H54 (cell line): ENCODE measurements at regions not wholly inside any gene's neighbourhood (a gene's known extent, or its start where the extent isn't known, plus 50 kb on each side); places are given as distances from the start of the nearest gene placed in this dataset.

Experiments used
- DNase-seq: peaks from one replicate; pipeline ENCODE4 v3.0.0; 2011; ENCODE audit warnings: low spot score, mixed read lengths; ENCODE audit not compliant: insufficient read length
- FAIRE-seq: peaks from 3 replicates; lab custom pipeline; 2011; peaks lifted over from hg19 to GRCh38; lab: Jason Lieb, UNC
- POLR2A ChIP-seq: IDR thresholded peaks from 2 replicates; pipeline ENCODE4 v1.6.1; 2011; ENCODE audit warnings: low read depth, mild to moderate bottlenecking, low read length

DNA sequence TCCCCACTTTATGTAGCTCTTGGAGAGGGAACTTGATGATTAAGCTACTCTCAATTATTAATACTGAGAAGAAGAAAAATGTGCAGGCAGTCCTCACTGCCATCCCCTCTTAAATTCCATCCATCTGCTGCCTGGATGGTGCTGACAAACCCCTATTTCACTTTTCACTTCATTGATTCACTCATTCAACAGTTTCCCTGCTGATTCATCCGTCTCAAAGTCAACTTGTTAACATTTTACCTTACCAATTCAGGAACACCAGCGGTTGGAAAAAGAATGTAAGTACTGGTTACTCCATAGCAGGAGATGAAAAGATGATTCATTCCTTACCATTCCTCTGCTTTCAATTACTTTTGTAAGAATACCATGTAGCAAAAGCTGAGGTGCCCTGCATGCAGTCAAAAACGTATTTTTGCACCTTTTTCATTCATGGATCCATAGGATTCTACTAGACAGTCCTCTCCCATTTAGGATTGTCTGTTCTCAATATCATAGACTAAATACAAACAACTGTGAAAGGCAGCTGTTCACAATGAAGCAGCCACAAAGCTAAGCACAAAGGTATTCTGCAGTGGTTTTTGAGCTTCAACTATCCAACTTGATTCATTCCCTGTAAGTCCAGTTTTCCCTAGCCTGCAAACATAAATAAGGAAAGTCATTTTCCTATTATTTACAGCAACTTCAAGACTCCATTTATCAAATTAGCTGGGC, 262.0 kb downstream of the MREG start:
- no peak for TF ChIP-seq POLR2A
- peak; percentile 20 for FAIRE-seq
- DNase-seq = peak; percentile 26

DNA sequence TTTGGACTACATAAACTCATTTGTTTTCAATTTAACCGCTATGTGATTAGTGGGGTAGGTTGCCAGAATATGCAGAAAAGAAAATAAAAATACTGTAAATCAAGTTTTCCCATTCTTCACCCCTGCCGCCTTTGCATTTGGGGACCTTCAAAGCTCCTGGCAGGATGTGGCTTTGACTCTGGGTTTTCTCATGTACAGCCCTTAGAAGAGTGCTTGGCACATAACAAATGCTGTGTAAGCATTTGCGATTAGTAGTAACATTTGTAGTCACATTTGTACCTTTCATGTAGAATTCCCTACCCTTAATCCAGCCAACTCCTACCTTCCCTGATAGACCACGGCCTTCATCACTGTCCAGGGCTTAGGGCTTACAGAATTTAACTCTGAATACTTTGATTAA, 262.6 kb downstream of the MREG start:
- no peak for FAIRE-seq

DNA sequence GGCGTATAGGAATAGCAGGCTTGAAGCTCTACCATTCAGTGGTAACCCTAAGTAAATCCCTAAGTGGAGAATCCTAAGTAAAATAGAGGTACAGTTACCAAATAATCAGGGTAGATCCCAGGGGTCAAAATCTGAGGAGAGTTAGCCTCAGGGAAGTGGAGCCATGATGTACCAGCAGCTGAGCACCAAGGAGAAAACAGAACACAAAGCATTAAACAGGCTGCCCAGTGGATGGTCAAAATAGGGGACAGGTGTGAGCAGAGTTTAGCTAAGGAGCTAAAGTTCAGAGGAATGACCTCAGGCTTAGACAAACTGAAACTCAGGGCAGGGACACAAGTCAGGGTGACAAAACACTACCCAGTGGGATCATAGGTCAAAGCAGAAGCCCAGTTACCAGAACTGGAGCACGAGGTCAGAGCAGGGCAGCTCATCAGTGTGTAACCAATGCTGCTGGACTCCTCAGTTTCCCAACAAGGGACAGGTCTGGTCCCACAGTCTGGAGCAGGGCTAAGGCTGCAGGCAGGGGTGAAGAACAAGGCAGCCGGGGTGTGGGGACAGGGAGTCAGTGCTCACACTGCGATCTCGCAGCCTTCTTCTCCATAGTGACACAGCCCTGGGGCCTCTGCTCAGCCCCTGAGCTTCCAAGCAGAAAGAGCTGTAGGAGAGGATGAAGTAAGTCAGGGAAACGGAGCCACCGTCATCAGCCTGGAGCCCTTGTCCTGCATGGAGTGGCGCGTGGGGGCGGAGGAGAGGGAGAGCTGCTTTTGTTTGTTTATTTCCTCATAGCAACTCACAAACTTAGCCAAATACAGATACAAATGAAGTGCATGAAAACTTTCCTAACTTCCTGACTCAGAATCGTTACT, 264.0 kb downstream of the MREG start:
- DNase-seq = no peak
- no peak for FAIRE-seq
- no peak for TF ChIP-seq POLR2A

More for the DNA sequence above, 262.6 kb downstream of the MREG start:
- no peak for DNase-seq
- no peak for TF ChIP-seq POLR2A

DNA sequence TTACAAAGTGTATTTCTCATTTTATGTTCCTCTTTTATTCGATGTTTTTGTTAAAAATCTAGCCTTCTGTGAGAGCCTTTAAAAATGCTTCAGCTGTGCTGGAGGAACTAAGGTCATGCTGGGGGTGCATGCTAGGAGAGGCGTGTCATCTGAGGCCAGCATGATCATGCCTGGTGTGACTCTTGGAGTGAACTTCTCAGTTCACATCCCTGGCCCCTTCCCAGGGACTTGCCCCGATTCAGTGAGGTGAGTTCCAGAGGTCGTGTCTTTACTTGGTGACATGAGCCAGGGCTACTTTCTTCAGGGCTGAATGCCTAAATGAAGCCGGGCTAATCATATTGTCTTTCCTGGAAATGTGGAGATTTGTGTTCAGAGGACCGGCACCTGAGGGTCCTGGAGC, 264.9 kb downstream of the MREG start:
- TF ChIP-seq POLR2A = no peak
- FAIRE-seq = no peak

DNA sequence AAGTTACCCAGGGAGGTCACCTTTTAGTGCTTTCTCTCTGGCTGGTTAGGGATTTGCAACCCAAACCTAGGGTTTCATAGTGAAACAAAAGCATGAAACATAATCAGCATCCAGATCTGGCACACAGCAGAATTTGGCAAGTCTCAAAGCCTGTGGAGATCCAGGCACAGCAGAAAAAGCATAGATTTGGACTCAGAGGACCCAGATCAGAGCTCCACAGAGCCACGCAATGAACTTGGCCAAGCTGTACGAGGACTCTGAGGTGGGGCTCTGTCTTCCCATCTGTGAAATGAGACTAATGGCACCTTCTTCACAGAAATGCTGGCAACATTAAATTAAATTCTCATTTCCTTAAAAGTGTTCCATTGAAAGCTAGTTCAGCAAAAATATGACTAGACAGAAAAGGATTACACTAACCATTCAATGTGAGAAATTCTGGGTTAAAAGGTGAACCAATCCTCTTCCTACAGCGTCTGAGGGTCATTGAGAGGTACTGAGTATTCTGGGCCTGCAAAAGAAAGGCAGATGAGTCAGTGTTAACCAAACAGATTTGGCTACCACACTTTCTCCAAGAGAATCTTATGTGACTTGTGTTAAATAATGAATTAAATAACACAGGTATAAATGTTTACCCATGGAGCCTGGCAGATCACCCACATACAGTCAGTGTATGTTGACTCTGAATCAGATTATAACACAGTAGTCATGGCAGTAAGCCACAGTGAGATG, 266.3 kb downstream of the MREG start:
- DNase-seq (no peak), FAIRE-seq (no peak)
- TF ChIP-seq POLR2A = no peak

More for the DNA sequence above, 264.9 kb downstream of the MREG start:
- no peak for DNase-seq

DNA sequence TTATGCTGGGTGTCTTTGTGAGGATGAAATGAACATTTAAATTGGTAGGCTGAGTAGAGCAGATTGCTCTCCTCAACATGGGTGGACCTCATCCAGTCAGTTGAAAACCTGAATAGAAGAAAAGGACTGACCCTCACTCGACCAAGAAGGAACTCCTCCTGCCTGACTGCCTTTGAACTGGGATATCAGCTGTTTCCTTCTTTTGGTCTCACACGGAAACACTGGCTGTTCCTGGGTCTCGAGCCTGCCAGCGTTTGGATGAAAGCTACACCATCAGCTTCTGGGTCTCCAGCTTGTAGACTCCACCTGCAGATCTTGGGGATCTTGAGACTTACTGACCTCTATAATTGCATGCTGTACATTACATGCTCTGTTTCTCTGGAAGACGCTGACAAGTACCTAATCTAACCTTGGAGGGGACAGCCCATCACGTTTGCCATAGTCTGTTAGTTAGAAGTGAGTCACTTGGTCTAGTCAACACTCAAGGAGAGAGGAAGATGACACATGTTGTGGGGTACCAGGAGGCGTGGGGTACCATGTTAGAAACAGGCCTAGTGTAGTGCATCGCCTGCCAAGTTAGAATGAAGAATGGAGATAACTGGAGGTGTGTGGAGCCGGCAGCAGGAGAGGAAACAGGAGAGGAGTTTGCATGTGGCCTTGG, 267.0 kb downstream of the MREG start:
- TF ChIP-seq POLR2A = no peak
- FAIRE-seq (no peak), DNase-seq (no peak)

DNA sequence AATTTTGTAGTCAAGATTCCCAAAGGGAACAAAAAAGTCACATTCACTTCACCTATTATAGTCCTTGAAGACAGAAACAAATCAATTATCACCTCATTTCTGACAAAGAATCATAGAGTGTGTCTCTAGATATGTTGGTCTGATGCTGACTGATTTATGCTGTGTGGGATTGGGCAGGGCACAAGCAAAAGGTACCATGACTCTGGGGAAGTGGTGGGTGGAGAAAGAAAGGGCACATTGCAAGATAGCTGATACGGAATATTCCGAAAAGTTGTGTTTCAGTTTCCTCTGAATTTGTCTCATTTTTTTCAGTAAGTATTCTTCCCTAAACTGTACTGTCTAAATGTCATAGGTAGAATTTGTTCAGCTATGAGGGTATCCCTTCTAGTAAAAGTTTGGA, 268.0 kb downstream of the MREG start:
- TF ChIP-seq POLR2A = no peak
- FAIRE-seq = no peak
- no peak for DNase-seq

DNA sequence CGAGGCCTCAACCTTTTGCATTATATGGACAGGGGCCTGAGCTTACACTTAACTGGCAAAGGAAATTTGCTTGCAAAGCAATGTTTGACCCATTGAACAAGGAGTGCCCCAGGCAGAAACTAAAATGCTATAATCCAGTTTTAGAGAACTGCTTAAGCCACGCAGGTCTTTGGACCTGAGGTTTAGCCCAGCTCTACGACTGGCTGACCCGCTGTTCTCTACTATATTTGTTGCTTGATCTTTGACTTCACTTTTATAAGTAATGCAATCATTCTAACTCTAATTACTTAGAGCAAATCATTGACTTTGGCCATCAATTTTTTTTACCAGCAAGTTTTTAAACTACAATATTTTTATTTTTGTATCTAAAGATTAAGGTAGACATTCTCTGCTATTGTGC, 268.8 kb downstream of the MREG start:
- TF ChIP-seq POLR2A = no peak
- FAIRE-seq (no peak), DNase-seq (no peak)

DNA sequence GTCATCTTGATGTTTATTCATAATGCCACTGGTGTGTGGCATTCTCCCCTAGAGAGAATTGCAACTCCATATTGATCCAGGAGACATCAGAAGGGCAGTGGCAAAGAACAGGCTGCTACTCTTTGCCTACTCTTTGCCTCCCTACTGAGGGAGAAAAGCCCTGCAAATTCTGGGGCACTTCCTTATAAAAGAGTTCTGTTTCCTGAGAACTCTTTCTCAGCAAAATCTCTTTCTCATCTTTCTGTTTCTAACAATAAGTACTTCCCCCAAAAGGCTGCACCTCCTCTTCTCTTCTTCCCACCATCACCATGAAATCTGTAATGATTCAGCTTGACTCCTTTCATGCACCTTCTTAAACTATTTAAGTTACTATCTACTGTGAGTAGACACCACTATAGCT, 270.3 kb downstream of the MREG start:
- DNase-seq = no peak
- no peak for TF ChIP-seq POLR2A
- no peak for FAIRE-seq

DNA sequence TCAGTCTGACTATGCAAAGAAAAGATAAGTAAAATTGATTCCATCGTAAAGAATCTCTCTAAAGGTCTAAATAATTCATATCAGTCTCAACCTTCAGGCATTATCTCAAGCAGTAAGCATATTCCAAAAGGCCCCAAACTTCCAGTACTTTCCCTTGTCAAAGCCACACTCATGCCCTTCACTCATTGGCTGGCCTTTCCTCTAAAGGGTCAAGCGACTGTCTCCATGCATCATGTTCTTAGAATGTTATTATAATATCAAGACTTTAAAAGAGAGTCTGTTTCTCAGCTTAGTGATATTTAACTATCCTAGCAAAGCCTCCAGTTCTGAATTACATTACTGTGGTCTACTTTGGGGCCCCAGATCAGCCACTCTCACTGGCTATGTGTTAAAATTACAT, 271.3 kb downstream of the MREG start:
- FAIRE-seq = no peak
- TF ChIP-seq POLR2A = no peak
- no peak for DNase-seq

DNA sequence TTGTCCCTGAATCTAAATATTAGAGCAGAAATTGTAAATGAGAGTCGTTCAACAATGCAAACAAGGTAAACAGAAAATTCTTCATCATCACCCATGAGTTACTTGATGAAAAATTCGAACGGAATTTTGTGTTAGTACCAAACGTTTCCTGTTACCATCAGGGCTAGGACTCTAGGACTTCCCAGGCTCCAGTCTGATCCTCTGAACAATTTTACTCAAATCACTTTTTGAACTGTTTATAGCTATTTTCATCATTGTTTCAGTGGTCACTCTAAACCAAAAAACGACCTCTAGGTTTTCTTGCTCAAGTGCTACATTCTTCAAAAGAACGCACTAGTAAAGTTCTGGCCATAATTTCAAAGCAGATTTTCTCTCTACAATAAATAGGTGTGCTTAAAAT, 273.3 kb downstream of the MREG start:
- FAIRE-seq (no peak), DNase-seq (no peak)
- TF ChIP-seq POLR2A = no peak

DNA sequence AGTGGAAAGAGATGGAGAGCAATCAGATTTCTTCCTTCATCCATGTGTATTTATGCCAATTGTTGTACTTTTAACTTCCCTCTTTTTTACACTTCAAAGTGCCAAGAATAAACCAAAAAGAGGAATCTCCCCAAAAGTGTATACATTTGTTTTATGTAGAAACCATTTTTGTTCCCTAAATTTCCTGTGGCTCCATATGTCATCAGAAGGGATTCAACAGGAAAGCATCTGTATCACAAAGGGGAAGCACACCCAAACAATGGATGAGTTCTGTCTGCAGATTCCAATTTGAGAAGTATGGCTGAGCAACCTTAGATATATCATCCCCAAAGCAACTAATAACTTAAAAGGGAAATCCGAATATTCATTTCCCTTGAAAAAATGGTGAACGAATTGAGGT, 275.0 kb downstream of the MREG start:
- no peak for TF ChIP-seq POLR2A
- DNase-seq = no peak
- no peak for FAIRE-seq

DNA sequence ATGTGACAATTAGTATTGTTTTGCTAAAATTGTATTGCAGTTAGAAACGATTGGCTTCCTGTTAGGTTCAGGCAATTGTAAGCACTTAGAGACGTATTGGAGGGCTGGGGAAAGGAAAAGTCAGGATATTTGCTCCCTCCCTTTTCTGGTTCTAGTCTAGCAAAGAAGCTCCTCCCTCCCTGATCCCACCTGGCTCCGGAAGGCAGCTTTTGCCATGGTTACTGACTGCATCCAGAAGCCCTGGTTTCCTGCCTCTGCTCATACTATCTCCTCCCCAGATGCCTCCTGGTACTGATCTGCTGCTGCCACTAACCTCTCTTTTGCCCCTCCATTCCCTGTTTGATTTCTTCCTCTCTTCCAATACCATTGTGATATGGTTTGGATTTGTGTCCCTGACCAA, 275.9 kb downstream of the MREG start:
- DNase-seq (no peak), FAIRE-seq (no peak)

More for the DNA sequence above, 275.9 kb downstream of the MREG start:
- no peak for TF ChIP-seq POLR2A
